ENCODE measurements at regions not wholly inside any gene's neighbourhood (a gene's known extent, or its start where the extent isn't known, plus 50 kb on each side); places are given as distances from the start of the nearest gene placed in this dataset.

DNA sequence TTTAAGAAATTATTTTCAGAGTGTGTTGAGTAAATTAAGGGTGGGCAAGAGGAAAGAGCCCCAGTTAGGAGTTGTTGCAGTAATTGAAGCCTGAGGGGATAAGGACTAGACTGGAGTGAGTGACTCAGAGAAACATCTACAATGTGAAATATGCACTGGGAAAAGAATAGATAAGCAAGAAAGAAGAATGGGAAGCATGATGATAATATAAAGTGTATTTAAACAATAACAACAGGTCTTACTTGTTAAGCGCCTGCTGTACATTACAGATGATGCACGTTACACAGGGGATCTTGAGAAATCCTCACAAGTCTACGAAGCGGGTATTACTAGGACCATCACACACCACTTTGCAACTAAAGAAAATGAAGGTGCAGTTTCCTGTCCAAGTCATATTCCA, 73.6 kb upstream of the STK17B start:
- no peak overlapping the region for H3K4me3 ChIP-seq (replicated peaks in 1 of 2; ENCODE audit: low read depth in 1 of 2, low read length in 2 of 2)
- no peaks in the 10 kb centered on the region for H4K20me1 ChIP-seq (ENCODE audit: insufficient read depth)
- RAD21 ChIA-PET (ENCODE audit: low non-redundant PET in 1 of 2, low total read pairs in 2 of 2, uncharacterized antibody in 2 of 2, unreplicated experiment in 2 of 2): no interaction called here
- no peak overlapping the region for H3K9ac ChIP-seq (ENCODE audit: low read length)
- CTCF ChIA-PET: interaction anchor here (1.4 kb wide), 1 partner anchor 12 kb away, joined by 4 read pairs; no protein-coding TSS in a partner anchor
- intact Hi-C loops (cut with micrococcal nuclease): no loop called here
- H2AFZ ChIP-seq (ENCODE audit: low read depth, low read length, poor library complexity, severe bottlenecking): no peak overlapping the region
- H3K27me3 ChIP-seq (ENCODE audit: insufficient read depth, low read length): no peaks in the 10 kb centered on the region
- POLR2A ChIA-PET: interaction anchor here (1.1 kb wide), 1 partner anchor 10 kb away, joined by 4 read pairs; no protein-coding TSS in a partner anchor
- no peaks in the 10 kb centered on the region for H3K79me2 ChIP-seq (ENCODE audit: insufficient read depth, low read length)
- H3K4me2 ChIP-seq (ENCODE audit: low read length): no peak overlapping the region
- DNase-seq (ENCODE audit: low read depth, low spot score) (no peak), ATAC-seq (no peak)
- H3K36me3 ChIP-seq (ENCODE audit: control insufficient read depth in 1 of 2, insufficient read depth in 2 of 2, low read length in 2 of 2): no peaks in the 10 kb centered on the region
- TF ChIP-seq, protein P1, sequence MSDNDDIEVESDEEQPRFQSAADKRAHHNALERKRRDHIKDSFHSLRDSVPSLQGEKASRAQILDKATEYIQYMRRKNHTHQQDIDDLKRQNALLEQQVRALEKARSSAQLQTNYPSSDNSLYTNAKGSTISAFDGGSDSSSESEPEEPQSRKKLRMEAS (IDR thresholded peaks at IDR 0.05): no peak
- TF ChIP-seq, protein P2, sequence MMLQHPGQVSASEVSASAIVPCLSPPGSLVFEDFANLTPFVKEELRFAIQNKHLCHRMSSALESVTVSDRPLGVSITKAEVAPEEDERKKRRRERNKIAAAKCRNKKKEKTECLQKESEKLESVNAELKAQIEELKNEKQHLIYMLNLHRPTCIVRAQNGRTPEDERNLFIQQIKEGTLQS (IDR thresholded peaks at IDR 0.05): no peak
- TF ChIP-seq RAD21 (IDR thresholded peaks at IDR 0.05; ENCODE audit: low read depth) (no peak), EGR1 (IDR thresholded peaks at IDR 0.05; ENCODE audit: low read depth) (no peak), EZH2phosphoT487 (IDR thresholded peaks at IDR 0.05; ENCODE audit: borderline replicate concordance) (no peak), SRF (IDR thresholded peaks at IDR 0.05; ENCODE audit: low read depth) (no peak), JUND (IDR thresholded peaks at IDR 0.05) (no peak), POLR2A (IDR thresholded peaks at IDR 0.05; ENCODE audit: borderline replicate concordance, extremely low read depth, insufficient read depth, insufficient read length) (no peak), YY1 (IDR thresholded peaks at IDR 0.05; ENCODE audit: extremely low read depth, insufficient replicate concordance, low read depth, low read length) (no peak), POLR2AphosphoS5 (IDR thresholded peaks at IDR 0.05; ENCODE audit: low read depth, low read length) (no peak), CBX3 (IDR thresholded peaks at IDR 0.05; ENCODE audit: low read depth) (no peak), ELF1 (IDR thresholded peaks at IDR 0.05; ENCODE audit: borderline replicate concordance, low read depth) (no peak), ZFX (IDR thresholded peaks at IDR 0.05) (no peak), TCF7L2 (IDR thresholded peaks at IDR 0.05; ENCODE audit: borderline replicate concordance, extremely low read depth, insufficient read depth, insufficient read length) (no peak), ZNF274 (IDR thresholded peaks at IDR 0.05; ENCODE audit: low read depth, low read length) (no peak), FOSL1 (IDR thresholded peaks at IDR 0.05; ENCODE audit: low read depth) (no peak)
- TF ChIP-seq, protein P3, sequence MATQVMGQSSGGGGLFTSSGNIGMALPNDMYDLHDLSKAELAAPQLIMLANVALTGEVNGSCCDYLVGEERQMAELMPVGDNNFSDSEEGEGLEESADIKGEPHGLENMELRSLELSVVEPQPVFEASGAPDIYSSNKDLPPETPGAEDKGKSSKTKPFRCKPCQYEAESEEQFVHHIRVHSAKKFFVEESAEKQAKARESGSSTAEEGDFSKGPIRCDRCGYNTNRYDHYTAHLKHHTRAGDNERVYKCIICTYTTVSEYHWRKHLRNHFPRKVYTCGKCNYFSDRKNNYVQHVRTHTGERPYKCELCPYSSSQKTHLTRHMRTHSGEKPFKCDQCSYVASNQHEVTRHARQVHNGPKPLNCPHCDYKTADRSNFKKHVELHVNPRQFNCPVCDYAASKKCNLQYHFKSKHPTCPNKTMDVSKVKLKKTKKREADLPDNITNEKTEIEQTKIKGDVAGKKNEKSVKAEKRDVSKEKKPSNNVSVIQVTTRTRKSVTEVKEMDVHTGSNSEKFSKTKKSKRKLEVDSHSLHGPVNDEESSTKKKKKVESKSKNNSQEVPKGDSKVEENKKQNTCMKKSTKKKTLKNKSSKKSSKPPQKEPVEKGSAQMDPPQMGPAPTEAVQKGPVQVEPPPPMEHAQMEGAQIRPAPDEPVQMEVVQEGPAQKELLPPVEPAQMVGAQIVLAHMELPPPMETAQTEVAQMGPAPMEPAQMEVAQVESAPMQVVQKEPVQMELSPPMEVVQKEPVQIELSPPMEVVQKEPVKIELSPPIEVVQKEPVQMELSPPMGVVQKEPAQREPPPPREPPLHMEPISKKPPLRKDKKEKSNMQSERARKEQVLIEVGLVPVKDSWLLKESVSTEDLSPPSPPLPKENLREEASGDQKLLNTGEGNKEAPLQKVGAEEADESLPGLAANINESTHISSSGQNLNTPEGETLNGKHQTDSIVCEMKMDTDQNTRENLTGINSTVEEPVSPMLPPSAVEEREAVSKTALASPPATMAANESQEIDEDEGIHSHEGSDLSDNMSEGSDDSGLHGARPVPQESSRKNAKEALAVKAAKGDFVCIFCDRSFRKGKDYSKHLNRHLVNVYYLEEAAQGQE (IDR thresholded peaks at IDR 0.05; ENCODE audit: low read depth): no peak
- TF ChIP-seq, protein P4, sequence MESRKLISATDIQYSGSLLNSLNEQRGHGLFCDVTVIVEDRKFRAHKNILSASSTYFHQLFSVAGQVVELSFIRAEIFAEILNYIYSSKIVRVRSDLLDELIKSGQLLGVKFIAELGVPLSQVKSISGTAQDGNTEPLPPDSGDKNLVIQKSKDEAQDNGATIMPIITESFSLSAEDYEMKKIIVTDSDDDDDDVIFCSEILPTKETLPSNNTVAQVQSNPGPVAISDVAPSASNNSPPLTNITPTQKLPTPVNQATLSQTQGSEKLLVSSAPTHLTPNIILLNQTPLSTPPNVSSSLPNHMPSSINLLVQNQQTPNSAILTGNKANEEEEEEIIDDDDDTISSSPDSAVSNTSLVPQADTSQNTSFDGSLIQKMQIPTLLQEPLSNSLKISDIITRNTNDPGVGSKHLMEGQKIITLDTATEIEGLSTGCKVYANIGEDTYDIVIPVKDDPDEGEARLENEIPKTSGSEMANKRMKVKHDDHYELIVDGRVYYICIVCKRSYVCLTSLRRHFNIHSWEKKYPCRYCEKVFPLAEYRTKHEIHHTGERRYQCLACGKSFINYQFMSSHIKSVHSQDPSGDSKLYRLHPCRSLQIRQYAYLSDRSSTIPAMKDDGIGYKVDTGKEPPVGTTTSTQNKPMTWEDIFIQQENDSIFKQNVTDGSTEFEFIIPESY (IDR thresholded peaks at IDR 0.05; ENCODE audit: extremely low read depth, insufficient replicate concordance, low read length): no peak
- no peak overlapping the region for H3K27ac ChIP-seq (ENCODE audit: low read depth, low read length)
- H3K9me3 ChIP-seq (ENCODE audit: control insufficient read depth in 1 of 2, insufficient read depth in 1 of 2, low read depth in 1 of 2, low read length in 2 of 2): no peaks in the 10 kb centered on the region
- H3K4me1 ChIP-seq (ENCODE audit: control insufficient read depth in 1 of 2, insufficient read depth in 2 of 2, low read length in 2 of 2): peaks cover 0 to 8% of the 10 kb centered on the region in 2 experiments; a peak in 3 of 4 replicates
- no TSS peak for BruUV-seq (replicated peaks)
- no peaks in the 10 kb centered on the region for H3K9me2 ChIP-seq (ENCODE audit: insufficient read depth)

All from HCT116 (cell line).